ENCODE measurements at regions not wholly inside any gene's neighbourhood (a gene's known extent, or its start where the extent isn't known, plus 50 kb on each side); places are given as distances from the start of the nearest gene placed in this dataset.

- no peak for DNase-seq (ENCODE audit: low spot score)
- no peak overlapping the region for H2BK5ac ChIP-seq (ENCODE audit: low read length)
Measured at GRCh38 chr6:170209354-170210025, 81.4 kb downstream of the DLL1 start.

GRCh38 chr6:170208651-170209353 lies 82.1 kb downstream of the DLL1 start:
- Histone ChIP-seq H3K27me3 (ENCODE audit: control insufficient read depth in 3 of 3, insufficient read depth in 3 of 3, low read depth in 1 of 3, low read length in 3 of 3) (peaks cover 0 to 32% (median 0%) of the 10 kb centered on the region in 3 experiments), H3K4me2 (ENCODE audit: insufficient read depth, low read length, poor library complexity, severe bottlenecking) (no peak overlapping the region), H2BK120ac (ENCODE audit: low read depth, low read length) (peak overlapping the region; percentile 95), H3K18ac (ENCODE audit: low read length) (peak overlapping the region; percentile 90), H2BK12ac (ENCODE audit: low read length) (peak overlapping the region; percentile 64), H2AK5ac (ENCODE audit: low read depth, low read length) (peak overlapping the region; percentile 92), H2BK15ac (ENCODE audit: low read length) (peak overlapping the region; percentile 90), H3K9ac (ENCODE audit: low read depth, low read length, poor library complexity) (peak overlapping the region; percentile 50), H3K36me3 (replicated peaks in 1 of 2; ENCODE audit: control insufficient read depth in 2 of 2, insufficient read depth in 2 of 2, low read length in 2 of 2) (peaks cover 0 to 4% of the 10 kb centered on the region in 2 donors), H4K8ac (ENCODE audit: low read depth, low read length) (no peak overlapping the region), H3K79me1 (ENCODE audit: low read depth, low read length) (no peaks in the 10 kb centered on the region), H3K4ac (ENCODE audit: low read length) (peak overlapping the region; percentile 87), H3K9me3 (replicated peaks in 1 of 2; ENCODE audit: control insufficient read depth in 2 of 2, insufficient read depth in 1 of 2, low read depth in 1 of 2, low read length in 2 of 2) (peaks cover 0 to 5% of the 10 kb centered on the region in 2 donors), H4K91ac (ENCODE audit: low read depth, low read length, poor library complexity) (peak overlapping the region; percentile 99), H3K14ac (ENCODE audit: low read length) (peak overlapping the region; percentile 83), H2BK5ac (ENCODE audit: low read length) (no peak overlapping the region), H3K4me1 (ENCODE audit: control insufficient read depth in 2 of 2, insufficient read depth in 1 of 2, low read depth in 1 of 2, low read length in 2 of 2) (peaks cover 0 to 24% of the 10 kb centered on the region in 2 donors), H3K23ac (ENCODE audit: low read depth, low read length, poor library complexity) (peak overlapping the region; percentile 90), H3K27ac (replicated peaks; ENCODE audit: low read length) (no peak overlapping the region), H3K4me3 (ENCODE audit: low read length in 2 of 2) (peak overlapping the region in 1 of 2 donors; percentile 19), H2AFZ (ENCODE audit: low read length) (no peak overlapping the region)
- WGBS, 2 donors (ENCODE audit: extremely low coverage in 2 of 2, insufficient read length in 2 of 2, insufficient replicate concordance in 1 of 2) = no CpG with 5 or more reads among the region's 18 CpGs
- no peak for DNase-seq (ENCODE audit: low spot score)

More at GRCh38 chr6:170209354-170210025, 81.4 kb downstream of the DLL1 start:
- Histone ChIP-seq H2BK12ac (ENCODE audit: low read length) (peak overlapping the region; percentile 24), H2BK120ac (ENCODE audit: low read depth, low read length) (peak overlapping the region; percentile 95), H3K9me3 (replicated peaks in 1 of 2; ENCODE audit: control insufficient read depth in 2 of 2, insufficient read depth in 1 of 2, low read depth in 1 of 2, low read length in 2 of 2) (peaks cover 0 to 5% of the 10 kb centered on the region in 2 donors), H3K18ac (ENCODE audit: low read length) (peak overlapping the region; percentile 90), H3K4me3 (ENCODE audit: low read length in 2 of 2) (no peak overlapping the region), H2BK15ac (ENCODE audit: low read length) (peak overlapping the region; percentile 40), H3K79me1 (ENCODE audit: low read depth, low read length) (no peaks in the 10 kb centered on the region), H3K14ac (ENCODE audit: low read length) (no peak overlapping the region), H2AFZ (ENCODE audit: low read length) (no peak overlapping the region), H3K4ac (ENCODE audit: low read length) (peak overlapping the region; percentile 87), H4K91ac (ENCODE audit: low read depth, low read length, poor library complexity) (peak overlapping the region; percentile 1), H3K4me1 (ENCODE audit: control insufficient read depth in 2 of 2, insufficient read depth in 1 of 2, low read depth in 1 of 2, low read length in 2 of 2) (peaks cover 0 to 24% of the 10 kb centered on the region in 2 donors), H3K4me2 (ENCODE audit: insufficient read depth, low read length, poor library complexity, severe bottlenecking) (no peak overlapping the region), H3K23ac (ENCODE audit: low read depth, low read length, poor library complexity) (no peak overlapping the region), H3K9ac (ENCODE audit: low read depth, low read length, poor library complexity) (peak overlapping the region; percentile 51), H2AK5ac (ENCODE audit: low read depth, low read length) (peak overlapping the region; percentile 92), H3K27ac (replicated peaks; ENCODE audit: low read length) (no peak overlapping the region), H4K8ac (ENCODE audit: low read depth, low read length) (no peak overlapping the region), H3K27me3 (ENCODE audit: control insufficient read depth in 3 of 3, insufficient read depth in 3 of 3, low read depth in 1 of 3, low read length in 3 of 3) (peaks cover 0 to 32% (median 0%) of the 10 kb centered on the region in 3 experiments), H3K36me3 (replicated peaks in 1 of 2; ENCODE audit: control insufficient read depth in 2 of 2, insufficient read depth in 2 of 2, low read length in 2 of 2) (peaks cover 0 to 4% of the 10 kb centered on the region in 2 donors)
- no CpG with 5 or more reads among the region's 22 CpGs for WGBS, 2 donors (ENCODE audit: extremely low coverage in 2 of 2, insufficient read length in 2 of 2, insufficient replicate concordance in 1 of 2)

- peaks cover 0 to 4% of the 10 kb centered on the region in 2 donors for H3K36me3 ChIP-seq (replicated peaks in 1 of 2; ENCODE audit: control insufficient read depth in 2 of 2, insufficient read depth in 2 of 2, low read length in 2 of 2)
- DNase-seq (ENCODE audit: low spot score) = no peak
- H2BK120ac ChIP-seq (ENCODE audit: low read depth, low read length) = no peak overlapping the region
- peak overlapping the region; percentile 33 for H2BK12ac ChIP-seq (ENCODE audit: low read length)
- H3K79me1 ChIP-seq (ENCODE audit: low read depth, low read length) = no peaks in the 10 kb centered on the region
- H3K4me2 ChIP-seq (ENCODE audit: insufficient read depth, low read length, poor library complexity, severe bottlenecking) = no peak overlapping the region
- H3K4ac ChIP-seq (ENCODE audit: low read length) = no peak overlapping the region
- no peak overlapping the region for H3K14ac ChIP-seq (ENCODE audit: low read length)
- H3K4me3 ChIP-seq (ENCODE audit: low read length in 2 of 2) = no peak overlapping the region
- H3K27ac ChIP-seq (replicated peaks; ENCODE audit: low read length) = no peak overlapping the region
- H3K9me3 ChIP-seq (replicated peaks in 1 of 2; ENCODE audit: control insufficient read depth in 2 of 2, insufficient read depth in 1 of 2, low read depth in 1 of 2, low read length in 2 of 2) = peaks cover 0 to 5% of the 10 kb centered on the region in 2 donors
- H3K9ac ChIP-seq (ENCODE audit: low read depth, low read length, poor library complexity) = peak overlapping the region; percentile 72
- H3K4me1 ChIP-seq (ENCODE audit: control insufficient read depth in 2 of 2, insufficient read depth in 1 of 2, low read depth in 1 of 2, low read length in 2 of 2) = peaks cover 0 to 24% of the 10 kb centered on the region in 2 donors
- H2BK15ac ChIP-seq (ENCODE audit: low read length) = peak overlapping the region; percentile 90
- WGBS, 2 donors (ENCODE audit: extremely low coverage in 2 of 2, insufficient read length in 2 of 2, insufficient replicate concordance in 1 of 2) = no CpG with 5 or more reads among the region's 15 CpGs
- H2AK5ac ChIP-seq (ENCODE audit: low read depth, low read length) = peak overlapping the region; percentile 84
- peak overlapping the region; percentile 90 for H3K18ac ChIP-seq (ENCODE audit: low read length)
- H3K27me3 ChIP-seq (ENCODE audit: control insufficient read depth in 3 of 3, insufficient read depth in 3 of 3, low read depth in 1 of 3, low read length in 3 of 3) = peaks cover 0 to 32% (median 0%) of the 10 kb centered on the region in 3 experiments
- H4K91ac ChIP-seq (ENCODE audit: low read depth, low read length, poor library complexity) = no peak overlapping the region
- no peak overlapping the region for H3K23ac ChIP-seq (ENCODE audit: low read depth, low read length, poor library complexity)
- H2AFZ ChIP-seq (ENCODE audit: low read length) = no peak overlapping the region
- H2BK5ac ChIP-seq (ENCODE audit: low read length) = no peak overlapping the region
- H4K8ac ChIP-seq (ENCODE audit: low read depth, low read length) = no peak overlapping the region
Measured at GRCh38 chr6:170208182-170208601, 82.7 kb downstream of the DLL1 start.
